Nephron (organoid): ENCODE measurements at regions not wholly inside any gene's neighbourhood (a gene's known extent, or its start where the extent isn't known, plus 50 kb on each side); places are given as distances from the start of the nearest gene placed in this dataset.

ENCODE experiments used
- H3K27ac Mint-ChIP-seq, 3 experiments: 2 replicates each; pipeline ENCODE4 v1.8.0; 2020; ENCODE audit warnings: mixed read lengths in 3 of 3, mild to moderate bottlenecking in 2 of 3, moderate library complexity in 1 of 3
- H3K27me3 Mint-ChIP-seq: 2 replicates; pipeline ENCODE4 v1.8.0; 2021; ENCODE audit warnings: low read depth, mild to moderate bottlenecking, moderate library complexity, mixed read lengths
- H3K36me3 Mint-ChIP-seq: 2 replicates; pipeline ENCODE4 v1.8.0; 2020; ENCODE audit warnings: low read depth, mixed read lengths
- H3K4me1 Mint-ChIP-seq: 2 replicates; pipeline ENCODE4 v1.8.0; 2020; ENCODE audit warnings: mixed read lengths
- H3K4me3 Mint-ChIP-seq, 3 experiments: 2 replicates each; pipeline ENCODE4 v1.8.0; 2020; ENCODE audit warnings: mild to moderate bottlenecking in 3 of 3, mixed read lengths in 3 of 3, moderate library complexity in 2 of 3
- H3K9me3 Mint-ChIP-seq: 2 replicates; pipeline ENCODE4 v1.8.0; 2020; ENCODE audit warnings: mixed read lengths
- TF ChIP-seq, protein P1 (sequence below), 3 experiments: fragments of 200-600 bp; sonication (generic); IDR thresholded peaks; one replicate each; pipeline ENCODE4 v1.5.0; 2021; ENCODE audit warnings: antibody characterized with exemption in 3 of 3; ENCODE audit not compliant: unreplicated experiment in 3 of 3

- H3K4me3 Mint-ChIP-seq = no peak overlapping the region
- peak overlapping the region in 2 of 3 experiments; percentile 63 to 67 for H3K27ac Mint-ChIP-seq
- H3K36me3 Mint-ChIP-seq = no peaks in the 10 kb centered on the region
- TF ChIP-seq, protein P1, sequence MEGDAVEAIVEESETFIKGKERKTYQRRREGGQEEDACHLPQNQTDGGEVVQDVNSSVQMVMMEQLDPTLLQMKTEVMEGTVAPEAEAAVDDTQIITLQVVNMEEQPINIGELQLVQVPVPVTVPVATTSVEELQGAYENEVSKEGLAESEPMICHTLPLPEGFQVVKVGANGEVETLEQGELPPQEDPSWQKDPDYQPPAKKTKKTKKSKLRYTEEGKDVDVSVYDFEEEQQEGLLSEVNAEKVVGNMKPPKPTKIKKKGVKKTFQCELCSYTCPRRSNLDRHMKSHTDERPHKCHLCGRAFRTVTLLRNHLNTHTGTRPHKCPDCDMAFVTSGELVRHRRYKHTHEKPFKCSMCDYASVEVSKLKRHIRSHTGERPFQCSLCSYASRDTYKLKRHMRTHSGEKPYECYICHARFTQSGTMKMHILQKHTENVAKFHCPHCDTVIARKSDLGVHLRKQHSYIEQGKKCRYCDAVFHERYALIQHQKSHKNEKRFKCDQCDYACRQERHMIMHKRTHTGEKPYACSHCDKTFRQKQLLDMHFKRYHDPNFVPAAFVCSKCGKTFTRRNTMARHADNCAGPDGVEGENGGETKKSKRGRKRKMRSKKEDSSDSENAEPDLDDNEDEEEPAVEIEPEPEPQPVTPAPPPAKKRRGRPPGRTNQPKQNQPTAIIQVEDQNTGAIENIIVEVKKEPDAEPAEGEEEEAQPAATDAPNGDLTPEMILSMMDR (IDR thresholded peaks at IDR 0.05; ENCODE audit: unreplicated experiment in 3 of 3) = no peak
- H3K4me1 Mint-ChIP-seq = peaks cover 46% of the 10 kb centered on the region
- no peaks in the 10 kb centered on the region for H3K27me3 Mint-ChIP-seq
- peaks cover 11% of the 10 kb centered on the region for H3K9me3 Mint-ChIP-seq
Observed at GRCh38 chr9:108787690-108788048, 68.1 kb downstream of the ACTL7B start.

GRCh38 chr9:108786901-108787689 lies 68.7 kb downstream of the ACTL7B start:
- no peaks in the 10 kb centered on the region for H3K36me3 Mint-ChIP-seq
- H3K4me1 Mint-ChIP-seq = peaks cover 50% of the 10 kb centered on the region
- H3K27ac Mint-ChIP-seq = peak overlapping the region in 2 of 3 experiments; percentile 63 to 67
- no peak overlapping the region for H3K4me3 Mint-ChIP-seq
- TF ChIP-seq, protein P1 (IDR thresholded peaks at IDR 0.05; ENCODE audit: unreplicated experiment in 3 of 3) = no peak
- H3K27me3 Mint-ChIP-seq = no peaks in the 10 kb centered on the region
- peaks cover 11% of the 10 kb centered on the region for H3K9me3 Mint-ChIP-seq

- TF ChIP-seq, protein P1 (IDR thresholded peaks at IDR 0.05; ENCODE audit: unreplicated experiment in 3 of 3) = no peak
Observed at GRCh38 chr9:108786322-108786721, 69.5 kb downstream of the ACTL7B start.

GRCh38 chr9:108784998-108785397 lies 70.8 kb downstream of the ACTL7B start:
- peaks cover 68% of the 10 kb centered on the region for H3K4me1 Mint-ChIP-seq
- H3K4me3 Mint-ChIP-seq = no peak overlapping the region
- no peak overlapping the region for H3K27ac Mint-ChIP-seq
- TF ChIP-seq, protein P1 (IDR thresholded peaks at IDR 0.05; ENCODE audit: unreplicated experiment in 3 of 3) = no peak
- peaks cover 10% of the 10 kb centered on the region for H3K27me3 Mint-ChIP-seq
- peaks cover 3% of the 10 kb centered on the region for H3K9me3 Mint-ChIP-seq
- no peaks in the 10 kb centered on the region for H3K36me3 Mint-ChIP-seq

More at GRCh38 chr9:108786322-108786721, 69.5 kb downstream of the ACTL7B start:
- Mint-ChIP-seq H3K27ac (peak overlapping the region in 1 of 3 experiments; percentile 67), H3K4me1 (peaks cover 55% of the 10 kb centered on the region), H3K9me3 (peaks cover 11% of the 10 kb centered on the region), H3K4me3 (no peak overlapping the region), H3K27me3 (peaks cover 2% of the 10 kb centered on the region), H3K36me3 (no peaks in the 10 kb centered on the region)

DNA sequence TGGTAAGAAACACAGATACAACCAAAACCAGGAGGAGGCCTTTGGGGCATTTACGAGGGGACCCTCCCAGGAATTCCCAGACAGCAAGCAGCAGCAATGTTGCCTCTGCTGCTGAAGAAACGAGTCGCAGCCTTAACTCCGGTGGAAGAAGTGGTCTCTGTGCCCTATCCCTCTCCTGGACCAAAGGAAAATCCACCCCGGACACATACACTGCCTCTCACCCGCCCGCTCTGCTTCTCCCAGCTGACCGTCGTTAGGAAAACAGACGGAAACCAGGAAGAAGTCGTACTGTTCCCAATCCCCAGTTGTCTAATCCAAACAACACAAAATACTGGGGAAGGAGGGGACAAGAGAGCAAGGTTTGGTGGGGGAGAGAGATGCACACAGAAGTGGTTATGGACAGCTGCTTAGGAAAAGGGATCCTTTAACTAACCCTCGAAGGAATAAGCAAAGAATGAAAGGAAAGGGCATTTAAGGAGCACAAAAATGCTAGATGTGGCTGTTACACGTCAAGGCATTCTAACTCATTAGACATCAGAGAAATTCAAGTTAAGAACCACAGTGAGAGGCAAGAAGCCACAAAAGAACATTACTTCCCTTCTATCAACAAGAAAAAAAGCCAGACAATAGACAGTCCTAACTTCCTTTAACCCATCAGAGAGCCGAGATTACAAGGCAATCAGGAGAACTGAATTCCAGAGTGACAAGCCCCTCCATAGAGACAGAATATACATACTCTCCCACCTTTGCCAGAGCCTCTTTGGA lies 71.9 kb downstream of the ACTL7B start:
- H3K9me3 Mint-ChIP-seq = peaks cover 3% of the 10 kb centered on the region
- H3K27me3 Mint-ChIP-seq = peaks cover 21% of the 10 kb centered on the region
- TF ChIP-seq, protein P1 (IDR thresholded peaks at IDR 0.05; ENCODE audit: unreplicated experiment in 3 of 3) = no peak
- peak overlapping the region in 1 of 3 experiments; percentile 11 for H3K4me3 Mint-ChIP-seq
- H3K36me3 Mint-ChIP-seq = no peaks in the 10 kb centered on the region
- H3K4me1 Mint-ChIP-seq = peaks cover 78% of the 10 kb centered on the region
- H3K27ac Mint-ChIP-seq = peak overlapping the region; percentile 52 to 76 (median 67)
